H9 (cell line): ENCODE measurements at regions not wholly inside any gene's neighbourhood (a gene's known extent, or its start where the extent isn't known, plus 50 kb on each side); places are given as distances from the start of the nearest gene placed in this dataset.

Source experiments
- DNase-seq: peaks from one replicate; pipeline ENCODE4 v3.0.0-alpha.2; 2017
- H2AFZ ChIP-seq: one replicate; pipeline ENCODE4 v1.6.1; 2013; ENCODE audit warnings: mild to moderate bottlenecking, low read length, control low read depth, moderate library complexity
- H2AK5ac ChIP-seq: 2 replicates; pipeline ENCODE4 v1.6.1; 2013; ENCODE audit warnings: low read length, control low read depth, mixed read lengths; ENCODE audit not compliant: insufficient read length
- H2BK120ac ChIP-seq: one replicate; pipeline ENCODE4 v1.6.1; 2013; ENCODE audit warnings: low read depth, mild to moderate bottlenecking, low read length, control low read depth, inconsistent platforms; ENCODE audit not compliant: poor library complexity, severe bottlenecking
- H2BK12ac ChIP-seq: 2 replicates; pipeline ENCODE4 v1.6.1; 2013; ENCODE audit warnings: low read length, control low read depth, mixed read lengths, low read depth; ENCODE audit not compliant: insufficient read length
- H2BK15ac ChIP-seq: 2 replicates; pipeline ENCODE4 v1.6.1; 2013; ENCODE audit warnings: low read depth, low read length, control low read depth
- H2BK20ac ChIP-seq: one replicate; pipeline ENCODE4 v1.6.1; 2013; ENCODE audit warnings: low read depth, mild to moderate bottlenecking, low read length, control low read depth, inconsistent platforms; ENCODE audit not compliant: poor library complexity, severe bottlenecking
- H2BK5ac ChIP-seq: 2 replicates; pipeline ENCODE4 v1.6.1; 2013; ENCODE audit warnings: low read length, control low read depth, mixed read lengths; ENCODE audit not compliant: insufficient read length
- H3K14ac ChIP-seq: 2 replicates; pipeline ENCODE4 v1.6.1; 2013; ENCODE audit warnings: low read length, control low read depth; ENCODE audit not compliant: insufficient read depth
- H3K18ac ChIP-seq: 2 replicates; pipeline ENCODE4 v1.6.1; 2013; ENCODE audit warnings: low read depth, mild to moderate bottlenecking, mixed read lengths, low read length, control low read depth; ENCODE audit not compliant: insufficient read length
- H3K23ac ChIP-seq: 2 replicates; pipeline ENCODE4 v1.6.1; 2013; ENCODE audit warnings: low read length, control low read depth, mixed read lengths, low read depth; ENCODE audit not compliant: insufficient read length
- H3K23me2 ChIP-seq: 2 replicates; pipeline ENCODE4 v1.6.1; 2013; ENCODE audit warnings: low read depth, mild to moderate bottlenecking, mixed read lengths, low read length, control low read depth; ENCODE audit not compliant: insufficient read length, poor library complexity, severe bottlenecking
- H3K27ac ChIP-seq: 2 replicates; pipeline ENCODE4 v1.5.1; 2013; ENCODE audit warnings: low read length, control low read depth, mixed read lengths, low read depth; ENCODE audit not compliant: insufficient read length
- H3K27me3 ChIP-seq: 2 replicates; pipeline ENCODE4 v1.6.1; 2013; ENCODE audit warnings: low read length, control low read depth, inconsistent platforms; ENCODE audit not compliant: insufficient read depth
- H3K4ac ChIP-seq: 2 replicates; pipeline ENCODE4 v1.6.1; 2013; ENCODE audit warnings: low read depth, mild to moderate bottlenecking, control low read depth, inconsistent platforms, low read length, moderate library complexity
- H3K4me1 ChIP-seq: 2 replicates; pipeline ENCODE4 v1.6.1; 2013; ENCODE audit warnings: low read length, control low read depth, inconsistent platforms; ENCODE audit not compliant: insufficient read depth
- H3K4me2 ChIP-seq: 2 replicates; pipeline ENCODE4 v1.6.1; 2013; ENCODE audit warnings: low read length, control low read depth, mixed read lengths; ENCODE audit not compliant: insufficient read length, insufficient read depth
- H3K56ac ChIP-seq: 2 replicates; pipeline ENCODE4 v1.6.1; 2013; ENCODE audit warnings: low read depth, mild to moderate bottlenecking, mixed read lengths, low read length, control low read depth; ENCODE audit not compliant: insufficient read length
- H3K79me1 ChIP-seq: 2 replicates; pipeline ENCODE4 v1.6.1; 2013; ENCODE audit warnings: low read depth, mild to moderate bottlenecking, moderate library complexity, low read length, control low read depth, inconsistent platforms; ENCODE audit not compliant: insufficient read depth, poor library complexity, severe bottlenecking
- H3K79me2 ChIP-seq: 2 replicates; pipeline ENCODE4 v1.6.1; 2013; ENCODE audit warnings: low read length, control low read depth, inconsistent platforms; ENCODE audit not compliant: insufficient read depth
- H3K9ac ChIP-seq: 2 replicates; pipeline ENCODE4 v1.6.1; 2013; ENCODE audit warnings: low read length, control low read depth, mixed read lengths; ENCODE audit not compliant: insufficient read length; ENCODE audit errors: extremely low read depth
- H3K9me3 ChIP-seq: one replicate; pipeline ENCODE4 v1.6.1; 2013; ENCODE audit warnings: low read depth, low read length, inconsistent platforms; ENCODE audit not compliant: control insufficient read depth
- H3T11ph ChIP-seq: one replicate; pipeline ENCODE4 v1.6.1; 2013; ENCODE audit warnings: mild to moderate bottlenecking, low read length, control low read depth, inconsistent platforms
- H4K20me1 ChIP-seq: one replicate; pipeline ENCODE4 v1.6.1; 2013; ENCODE audit not compliant: control insufficient read depth, insufficient read length, insufficient read depth
- H4K5ac ChIP-seq: 2 replicates; pipeline ENCODE4 v1.6.1; 2013; ENCODE audit warnings: low read depth, mild to moderate bottlenecking, mixed read lengths, low read length, control low read depth; ENCODE audit not compliant: insufficient read length
- H4K8ac ChIP-seq: replicated peaks from 2 replicates; pipeline ENCODE4 v1.6.1; 2013; ENCODE audit warnings: low read length, control low read depth, mixed read lengths, low read depth; ENCODE audit not compliant: insufficient read length
- H4K91ac ChIP-seq: 2 replicates; pipeline ENCODE4 v1.6.1; 2013; ENCODE audit warnings: low read depth, mild to moderate bottlenecking, moderate library complexity, mixed read lengths, low read length, control low read depth; ENCODE audit not compliant: insufficient read length
- H3K27ac Mint-ChIP-seq, 3 experiments: 2 replicates in 2 of 3; 3 replicates in 1 of 3; pipeline ENCODE4 v1.8.0; 2020 to 2021; ENCODE audit warnings: mixed read lengths in 3 of 3, mild to moderate bottlenecking in 1 of 3, moderate library complexity in 1 of 3
- H3K27me3 Mint-ChIP-seq: 2 replicates; pipeline ENCODE4 v1.8.0; 2021; ENCODE audit warnings: low read depth, mild to moderate bottlenecking, moderate library complexity, mixed read lengths
- H3K36me3 Mint-ChIP-seq, 3 experiments: 2 replicates in 2 of 3; 3 replicates in 1 of 3; pipeline ENCODE4 v1.8.0; 2020 to 2021; ENCODE audit warnings: low read depth in 3 of 3, mixed read lengths in 3 of 3; ENCODE audit not compliant: insufficient read depth in 1 of 3
- H3K4me1 Mint-ChIP-seq, 2 experiments: 2 replicates each; pipeline ENCODE4 v1.8.0; 2020; ENCODE audit warnings: mixed read lengths in 2 of 2
- H3K4me3 Mint-ChIP-seq, 2 experiments: 2 replicates in 1 of 2; 3 replicates in 1 of 2; pipeline ENCODE4 v1.8.0; 2020 to 2021; ENCODE audit warnings: mild to moderate bottlenecking in 2 of 2, mixed read lengths in 2 of 2, moderate library complexity in 1 of 2
- H3K9me3 Mint-ChIP-seq, 2 experiments: 2 replicates in 1 of 2; 3 replicates in 1 of 2; pipeline ENCODE4 v1.8.0; 2020; ENCODE audit warnings: mild to moderate bottlenecking in 2 of 2, mixed read lengths in 2 of 2, moderate library complexity in 1 of 2
- WGBS: extraction: QIAGEN DNeasy Blood & Tissue Kit; methylation state at CpG from one replicate; pipeline ENCODE4 v1.1.7; 2013; ENCODE audit warnings: missing lambda C conversion rate, low lambda C conversion rate, mixed read lengths; ENCODE audit not compliant: insufficient read length; ENCODE audit errors: extremely low coverage; 5-methylcytosine and 5-hydroxymethylcytosine counted together
- TF ChIP-seq, protein P1 (sequence below): fragments of 200-600 bp; sonication (generic); conservative IDR thresholded peaks from 3 replicates; pipeline ENCODE4 v1.8.0; 2021; ENCODE audit warnings: antibody characterized with exemption, mild to moderate bottlenecking

DNA sequence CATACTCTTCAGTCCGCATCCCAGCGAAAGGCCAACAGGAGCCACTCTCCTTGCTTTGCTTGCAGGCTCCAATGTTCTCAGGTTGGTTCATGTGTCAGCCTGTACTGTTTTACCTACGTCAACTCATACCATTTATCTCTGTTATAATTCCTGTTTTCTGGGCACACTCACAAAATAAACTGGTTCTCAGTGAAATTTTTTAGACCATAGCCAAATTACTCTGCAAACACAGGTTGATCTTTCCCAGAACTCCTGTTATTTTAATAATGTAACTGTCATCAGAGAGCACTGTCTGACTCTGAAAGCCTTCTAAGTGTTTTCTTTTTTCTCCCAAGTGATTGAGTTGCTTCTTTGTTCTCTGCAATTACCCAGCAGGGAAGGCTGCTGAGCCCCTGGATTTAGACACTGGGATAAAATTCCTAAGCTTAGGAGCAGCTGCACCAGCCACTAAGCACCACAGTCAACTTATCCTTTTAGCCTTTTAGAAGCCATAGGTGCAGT is 111.6 kb upstream of the PIEZO2 start:
- Mint-ChIP-seq H3K9me3 (peaks cover 22 to 24% of the 10 kb centered on the region in 2 experiments), H3K4me3 (no peak overlapping the region), H3K27ac (peak overlapping the region in 2 of 3 experiments; percentile 28 to 40; a peak in 3 of 7 replicates), H3K4me1 (peaks cover 22 to 33% of the 10 kb centered on the region in 2 experiments), H3K27me3 (no peaks in the 10 kb centered on the region), H3K36me3 (peaks cover 8 to 24% (median 12%) of the 10 kb centered on the region in 3 experiments; a peak in 6 of 7 replicates)
- no peak for DNase-seq
- H2AK5ac ChIP-seq = no peak overlapping the region
- H3K18ac ChIP-seq = no peak overlapping the region
- no peaks in the 10 kb centered on the region for H3K4me1 ChIP-seq
- H3T11ph ChIP-seq = no peak overlapping the region
- no peak overlapping the region for H3K56ac ChIP-seq
- no peak overlapping the region for H2BK120ac ChIP-seq
- H2BK12ac ChIP-seq = no peak overlapping the region
- no peak overlapping the region for H3K9ac ChIP-seq
- H2BK20ac ChIP-seq = no peak overlapping the region
- H4K91ac ChIP-seq = no peak overlapping the region
- no peak overlapping the region for H4K5ac ChIP-seq
- H2BK15ac ChIP-seq = no peak overlapping the region
- no peak overlapping the region for H3K14ac ChIP-seq
- H4K8ac ChIP-seq = no peak overlapping the region
- no peaks in the 10 kb centered on the region for H3K27me3 ChIP-seq
- no peak overlapping the region for H2AFZ ChIP-seq
- no peaks in the 10 kb centered on the region for H3K79me2 ChIP-seq
- no peak overlapping the region for H3K27ac ChIP-seq
- no peak overlapping the region for H3K4ac ChIP-seq
- no peak overlapping the region for H3K4me2 ChIP-seq
- no peak overlapping the region for H3K23ac ChIP-seq
- TF ChIP-seq, protein P1, sequence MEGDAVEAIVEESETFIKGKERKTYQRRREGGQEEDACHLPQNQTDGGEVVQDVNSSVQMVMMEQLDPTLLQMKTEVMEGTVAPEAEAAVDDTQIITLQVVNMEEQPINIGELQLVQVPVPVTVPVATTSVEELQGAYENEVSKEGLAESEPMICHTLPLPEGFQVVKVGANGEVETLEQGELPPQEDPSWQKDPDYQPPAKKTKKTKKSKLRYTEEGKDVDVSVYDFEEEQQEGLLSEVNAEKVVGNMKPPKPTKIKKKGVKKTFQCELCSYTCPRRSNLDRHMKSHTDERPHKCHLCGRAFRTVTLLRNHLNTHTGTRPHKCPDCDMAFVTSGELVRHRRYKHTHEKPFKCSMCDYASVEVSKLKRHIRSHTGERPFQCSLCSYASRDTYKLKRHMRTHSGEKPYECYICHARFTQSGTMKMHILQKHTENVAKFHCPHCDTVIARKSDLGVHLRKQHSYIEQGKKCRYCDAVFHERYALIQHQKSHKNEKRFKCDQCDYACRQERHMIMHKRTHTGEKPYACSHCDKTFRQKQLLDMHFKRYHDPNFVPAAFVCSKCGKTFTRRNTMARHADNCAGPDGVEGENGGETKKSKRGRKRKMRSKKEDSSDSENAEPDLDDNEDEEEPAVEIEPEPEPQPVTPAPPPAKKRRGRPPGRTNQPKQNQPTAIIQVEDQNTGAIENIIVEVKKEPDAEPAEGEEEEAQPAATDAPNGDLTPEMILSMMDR = no peak
- H3K79me1 ChIP-seq = no peaks in the 10 kb centered on the region
- WGBS = no CpG with 5 or more reads among the region's 3 CpGs
- no peaks in the 10 kb centered on the region for H3K23me2 ChIP-seq
- no peak overlapping the region for H2BK5ac ChIP-seq
- no peaks in the 10 kb centered on the region for H3K9me3 ChIP-seq
- no peaks in the 10 kb centered on the region for H4K20me1 ChIP-seq
